BE2C (cell line): ENCODE measurements at regions not wholly inside any gene's neighbourhood (a gene's known extent, or its start where the extent isn't known, plus 50 kb on each side); places are given as distances from the start of the nearest gene placed in this dataset.

Experiments used
- DNase-seq: peaks from one replicate; pipeline ENCODE4 v3.0.0-alpha.2; 2020
- H3K27me3 ChIP-seq: fragments of 250-450 bp; sonication (Bioruptor Pico); 2 replicates; pipeline ENCODE4 v1.5.1; 2020; ENCODE audit warnings: mild to moderate bottlenecking
- H3K36me3 ChIP-seq: fragments of 250-450 bp; sonication (Bioruptor Pico); 2 replicates; pipeline ENCODE4 v1.5.1; 2020; ENCODE audit warnings: mild to moderate bottlenecking
- H3K4me1 ChIP-seq: fragments of 250-450 bp; sonication (Bioruptor Pico); 2 replicates; pipeline ENCODE4 v1.5.1; 2020
- H3K4me3 ChIP-seq: 2 replicates; pipeline ENCODE4 v1.5.1; 2011; ENCODE audit warnings: low read depth, low read length
- H3K9me3 ChIP-seq: fragments of 250-450 bp; sonication (Bioruptor Pico); 2 replicates; pipeline ENCODE4 v1.5.1; 2020
- TF ChIP-seq, protein P1 (sequence below): IDR thresholded peaks from 2 replicates; pipeline ENCODE4 v1.5.1; 2012; ENCODE audit warnings: mild to moderate bottlenecking, low read depth, low read length

DNA sequence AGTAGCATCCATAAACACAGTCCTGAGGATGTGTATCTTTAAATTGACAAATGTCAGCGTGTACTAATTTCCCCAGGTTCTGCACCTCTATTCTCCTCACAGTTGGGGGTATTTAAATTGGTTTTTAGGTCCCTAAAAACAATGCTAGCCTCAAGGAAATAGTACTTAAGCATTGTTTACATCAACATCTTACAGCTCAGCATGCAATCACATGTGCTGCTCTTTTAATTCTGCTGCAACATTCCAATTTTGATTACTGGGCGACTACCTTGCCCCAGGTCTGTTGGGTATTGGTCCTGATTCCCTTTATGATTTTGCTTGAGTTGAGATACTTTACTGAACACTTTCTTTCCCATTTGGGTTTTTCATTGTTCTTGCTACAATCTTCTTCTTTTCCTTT, 616.6 kb downstream of the CCER1 start:
- TF ChIP-seq, protein P1, sequence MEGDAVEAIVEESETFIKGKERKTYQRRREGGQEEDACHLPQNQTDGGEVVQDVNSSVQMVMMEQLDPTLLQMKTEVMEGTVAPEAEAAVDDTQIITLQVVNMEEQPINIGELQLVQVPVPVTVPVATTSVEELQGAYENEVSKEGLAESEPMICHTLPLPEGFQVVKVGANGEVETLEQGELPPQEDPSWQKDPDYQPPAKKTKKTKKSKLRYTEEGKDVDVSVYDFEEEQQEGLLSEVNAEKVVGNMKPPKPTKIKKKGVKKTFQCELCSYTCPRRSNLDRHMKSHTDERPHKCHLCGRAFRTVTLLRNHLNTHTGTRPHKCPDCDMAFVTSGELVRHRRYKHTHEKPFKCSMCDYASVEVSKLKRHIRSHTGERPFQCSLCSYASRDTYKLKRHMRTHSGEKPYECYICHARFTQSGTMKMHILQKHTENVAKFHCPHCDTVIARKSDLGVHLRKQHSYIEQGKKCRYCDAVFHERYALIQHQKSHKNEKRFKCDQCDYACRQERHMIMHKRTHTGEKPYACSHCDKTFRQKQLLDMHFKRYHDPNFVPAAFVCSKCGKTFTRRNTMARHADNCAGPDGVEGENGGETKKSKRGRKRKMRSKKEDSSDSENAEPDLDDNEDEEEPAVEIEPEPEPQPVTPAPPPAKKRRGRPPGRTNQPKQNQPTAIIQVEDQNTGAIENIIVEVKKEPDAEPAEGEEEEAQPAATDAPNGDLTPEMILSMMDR, result no peak

DNA sequence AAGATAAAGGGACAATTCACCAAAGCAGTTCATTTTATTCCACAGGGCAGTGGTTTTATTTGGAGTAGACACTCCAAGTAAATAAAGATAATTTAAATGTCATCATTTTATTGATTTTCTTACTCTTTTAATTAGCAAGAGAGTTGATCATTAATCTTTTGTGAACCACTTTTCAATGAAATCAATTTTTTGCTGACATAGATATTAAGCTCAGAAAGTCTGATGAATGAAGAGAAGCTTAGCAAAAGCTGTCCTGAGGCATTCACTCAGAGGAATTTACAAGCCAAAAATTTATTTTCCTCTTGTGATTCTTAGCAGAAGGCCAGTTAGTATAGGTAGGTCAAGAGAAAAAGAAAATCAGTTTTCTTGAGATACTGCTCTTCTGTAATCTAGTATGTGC, 618.0 kb downstream of the CCER1 start:
- H3K4me3 ChIP-seq, result no peak overlapping the region
- DNase-seq, result no peak
- no peaks in the 10 kb centered on the region for H3K4me1 ChIP-seq
- TF ChIP-seq, protein P1, result no peak
- H3K9me3 ChIP-seq, result no peaks in the 10 kb centered on the region
- no peaks in the 10 kb centered on the region for H3K27me3 ChIP-seq
- H3K36me3 ChIP-seq, result no peaks in the 10 kb centered on the region

More for the DNA sequence above, 616.6 kb downstream of the CCER1 start:
- H3K4me3 ChIP-seq, result no peak overlapping the region
- H3K36me3 ChIP-seq, result no peaks in the 10 kb centered on the region
- no peaks in the 10 kb centered on the region for H3K4me1 ChIP-seq
- no peaks in the 10 kb centered on the region for H3K27me3 ChIP-seq
- DNase-seq, result no peak
- no peaks in the 10 kb centered on the region for H3K9me3 ChIP-seq

GRCh38 chr12:90335566-90335965, 619.4 kb downstream of the CCER1 start:
- H3K36me3 ChIP-seq, result no peaks in the 10 kb centered on the region
- DNase-seq, result no peak
- no peaks in the 10 kb centered on the region for H3K27me3 ChIP-seq
- no peaks in the 10 kb centered on the region for H3K9me3 ChIP-seq
- TF ChIP-seq, protein P1, result no peak
- H3K4me1 ChIP-seq, result no peaks in the 10 kb centered on the region
- no peak overlapping the region for H3K4me3 ChIP-seq

GRCh38 chr12:90333939-90334338, 621.0 kb downstream of the CCER1 start:
- Histone ChIP-seq H3K36me3 (no peaks in the 10 kb centered on the region), H3K4me1 (no peaks in the 10 kb centered on the region), H3K4me3 (no peak overlapping the region), H3K9me3 (no peaks in the 10 kb centered on the region), H3K27me3 (no peaks in the 10 kb centered on the region)
- TF ChIP-seq, protein P1, result no peak
- DNase-seq, result no peak

DNA sequence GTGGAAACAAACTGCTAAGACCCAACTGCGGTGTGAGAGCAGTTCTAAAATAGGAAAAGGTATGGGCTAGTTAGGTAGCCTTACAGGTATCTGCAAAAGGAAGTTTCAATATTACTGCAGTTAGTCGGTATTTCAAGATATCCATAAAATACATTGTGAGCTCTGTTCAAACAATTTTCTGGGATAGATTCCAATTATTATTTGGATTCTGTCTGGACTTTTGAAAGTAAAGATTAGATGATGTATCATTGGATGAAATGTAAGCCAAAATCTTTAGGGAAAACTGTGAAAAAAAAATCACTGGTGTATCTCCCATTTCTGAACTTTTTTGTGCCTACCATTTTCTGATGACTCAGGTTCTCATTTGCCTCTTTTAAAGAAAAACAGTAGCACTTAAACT, 621.6 kb downstream of the CCER1 start:
- Histone ChIP-seq H3K9me3 (no peaks in the 10 kb centered on the region), H3K27me3 (no peaks in the 10 kb centered on the region), H3K4me3 (no peak overlapping the region), H3K36me3 (no peaks in the 10 kb centered on the region), H3K4me1 (no peaks in the 10 kb centered on the region)
- DNase-seq, result no peak
- TF ChIP-seq, protein P1, result no peak

GRCh38 chr12:90331821-90332220, 623.2 kb downstream of the CCER1 start:
- H3K4me3 ChIP-seq, result no peak overlapping the region
- TF ChIP-seq, protein P1, result no peak
- no peaks in the 10 kb centered on the region for H3K36me3 ChIP-seq
- DNase-seq, result no peak
- H3K9me3 ChIP-seq, result no peaks in the 10 kb centered on the region
- no peaks in the 10 kb centered on the region for H3K4me1 ChIP-seq
- H3K27me3 ChIP-seq, result no peaks in the 10 kb centered on the region
